ENCODE measurements at regions not wholly inside any gene's neighbourhood (a gene's known extent, or its start where the extent isn't known, plus 50 kb on each side); places are given as distances from the start of the nearest gene placed in this dataset.
"Not testable (repeated sequence)": the region's sequence is repeated elsewhere in the genome, so short reads cannot be mapped to it uniquely, and the experiment has no call there.

DNA sequence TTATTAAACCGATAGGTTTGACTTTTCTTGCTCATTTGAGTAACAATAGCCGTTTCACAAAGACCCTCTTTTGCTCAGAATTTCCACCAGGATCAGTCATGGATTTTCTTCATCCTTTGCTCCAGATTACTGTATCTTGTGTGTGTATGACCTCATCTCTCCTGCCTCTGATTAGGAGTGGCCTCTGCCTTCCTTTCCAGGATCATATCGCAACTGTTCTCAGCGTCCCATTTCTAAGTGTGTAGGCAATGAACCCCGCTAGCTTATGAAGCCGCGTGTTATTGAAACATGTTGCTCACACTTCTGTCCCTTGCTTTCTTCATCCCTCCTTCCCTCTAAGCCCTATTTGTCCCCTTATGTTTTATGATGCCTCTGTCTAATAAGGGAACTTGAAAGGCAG, 169.8 kb upstream of the RPS23 start:
- no peak for DNase-seq (ENCODE audit: low spot score)
- in situ Hi-C loops (cut with MboI; ENCODE audit: low pct_unique_long_range_greater_than_20kb, low sequenced_read_pairs, unreplicated experiment), result no loop called here
- TF ChIP-seq, protein P1, sequence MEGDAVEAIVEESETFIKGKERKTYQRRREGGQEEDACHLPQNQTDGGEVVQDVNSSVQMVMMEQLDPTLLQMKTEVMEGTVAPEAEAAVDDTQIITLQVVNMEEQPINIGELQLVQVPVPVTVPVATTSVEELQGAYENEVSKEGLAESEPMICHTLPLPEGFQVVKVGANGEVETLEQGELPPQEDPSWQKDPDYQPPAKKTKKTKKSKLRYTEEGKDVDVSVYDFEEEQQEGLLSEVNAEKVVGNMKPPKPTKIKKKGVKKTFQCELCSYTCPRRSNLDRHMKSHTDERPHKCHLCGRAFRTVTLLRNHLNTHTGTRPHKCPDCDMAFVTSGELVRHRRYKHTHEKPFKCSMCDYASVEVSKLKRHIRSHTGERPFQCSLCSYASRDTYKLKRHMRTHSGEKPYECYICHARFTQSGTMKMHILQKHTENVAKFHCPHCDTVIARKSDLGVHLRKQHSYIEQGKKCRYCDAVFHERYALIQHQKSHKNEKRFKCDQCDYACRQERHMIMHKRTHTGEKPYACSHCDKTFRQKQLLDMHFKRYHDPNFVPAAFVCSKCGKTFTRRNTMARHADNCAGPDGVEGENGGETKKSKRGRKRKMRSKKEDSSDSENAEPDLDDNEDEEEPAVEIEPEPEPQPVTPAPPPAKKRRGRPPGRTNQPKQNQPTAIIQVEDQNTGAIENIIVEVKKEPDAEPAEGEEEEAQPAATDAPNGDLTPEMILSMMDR (IDR thresholded peaks at IDR 0.05; ENCODE audit: extremely low read depth, insufficient read depth, missing control alignments), result no peak

DNA sequence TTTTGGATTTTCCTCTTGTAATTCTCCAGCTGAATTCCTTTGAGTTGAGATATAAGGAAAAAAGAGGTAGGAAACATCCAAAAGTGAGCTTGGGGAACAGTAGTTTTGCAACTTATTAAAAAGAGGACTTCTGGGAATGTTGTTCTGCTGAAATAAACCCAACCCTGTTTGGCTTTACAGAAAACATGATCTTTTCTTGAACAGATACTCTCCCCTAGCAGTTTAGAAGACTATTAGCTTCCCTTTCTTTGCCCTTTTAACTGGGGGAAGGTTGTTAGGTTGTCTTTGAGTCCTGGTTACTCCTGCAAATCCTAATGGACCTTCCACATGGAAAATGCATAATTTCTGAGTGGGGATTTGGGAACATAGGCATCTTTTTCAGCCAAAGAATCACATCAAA, 168.7 kb upstream of the RPS23 start:
- TF ChIP-seq, protein P1 (IDR thresholded peaks at IDR 0.05; ENCODE audit: extremely low read depth, insufficient read depth, missing control alignments), result no peak
- no peak for DNase-seq (ENCODE audit: low spot score)
- in situ Hi-C loops (cut with MboI; ENCODE audit: low pct_unique_long_range_greater_than_20kb, low sequenced_read_pairs, unreplicated experiment), result no loop called here

DNA sequence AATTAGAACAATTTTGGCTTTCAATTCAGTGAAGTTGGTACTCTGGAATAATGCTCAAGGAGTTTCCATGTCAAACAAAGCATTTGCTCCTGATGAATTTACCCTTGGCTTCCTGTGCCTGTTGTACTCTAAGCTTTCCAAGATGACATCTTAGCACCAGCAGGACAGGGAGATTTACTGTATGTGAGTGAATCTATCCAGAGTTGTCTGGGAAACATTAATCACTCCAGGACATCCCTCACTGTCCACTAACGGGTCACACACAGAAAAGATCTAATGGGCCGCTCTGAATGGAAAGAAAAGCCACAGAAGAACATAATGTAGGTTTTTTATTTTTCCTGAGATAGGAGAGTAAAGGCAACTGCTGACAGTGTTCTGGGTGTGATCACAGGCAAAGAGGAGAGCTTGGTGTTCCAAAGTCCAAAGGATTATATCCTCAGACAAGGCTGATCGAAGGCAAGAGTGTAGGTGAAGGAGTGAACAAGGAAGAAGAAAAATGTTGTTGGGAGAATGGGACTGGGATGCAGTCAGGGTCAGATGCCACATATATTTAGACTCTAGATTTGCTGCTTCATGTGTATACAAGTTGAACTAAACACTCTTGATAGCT, 167.7 kb upstream of the RPS23 start:
- TF ChIP-seq, protein P1 (IDR thresholded peaks at IDR 0.05; ENCODE audit: extremely low read depth, insufficient read depth, missing control alignments), result no peak
- in situ Hi-C loops (cut with MboI; ENCODE audit: low pct_unique_long_range_greater_than_20kb, low sequenced_read_pairs, unreplicated experiment), result no loop called here
- no peak for DNase-seq (ENCODE audit: low spot score)

DNA sequence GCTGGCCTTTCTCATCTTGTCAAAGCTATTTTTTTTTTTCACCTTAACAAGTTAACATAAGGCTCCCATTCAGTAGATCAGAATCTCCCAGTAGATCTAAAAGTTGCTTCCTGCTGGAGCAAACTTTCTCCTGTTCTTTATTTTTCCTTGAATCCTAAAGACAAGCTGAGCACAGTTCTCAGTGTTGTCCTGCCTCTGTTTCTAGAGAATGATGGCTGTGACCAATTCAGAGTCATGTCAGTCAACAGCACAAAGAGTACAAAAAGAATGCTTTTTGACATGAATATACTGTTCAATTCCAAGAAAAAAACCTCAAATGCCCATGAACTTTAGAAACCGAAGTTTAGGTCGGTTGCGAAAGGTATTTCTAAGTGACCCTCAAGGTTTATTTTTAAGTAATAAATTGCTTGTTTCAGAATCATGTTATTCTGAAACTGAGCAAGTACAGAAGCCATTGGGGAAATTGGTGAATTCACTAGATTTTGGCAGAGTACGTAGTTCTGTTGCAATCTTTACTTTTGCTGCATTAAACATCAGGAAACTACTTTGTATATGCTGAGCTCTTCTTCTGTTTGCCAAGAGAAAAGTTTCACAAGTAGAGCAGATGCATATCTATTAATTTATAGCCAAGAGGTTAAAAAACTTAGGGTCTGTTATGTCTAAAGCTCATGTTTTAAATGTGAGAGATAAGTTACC, 161.7 kb upstream of the RPS23 start:
- in situ Hi-C loops (cut with MboI; ENCODE audit: low pct_unique_long_range_greater_than_20kb, low sequenced_read_pairs, unreplicated experiment), result no loop called here
- no peak for DNase-seq (ENCODE audit: low spot score)
- TF ChIP-seq, protein P1 (IDR thresholded peaks at IDR 0.05; ENCODE audit: extremely low read depth, insufficient read depth, missing control alignments), result no peak

DNA sequence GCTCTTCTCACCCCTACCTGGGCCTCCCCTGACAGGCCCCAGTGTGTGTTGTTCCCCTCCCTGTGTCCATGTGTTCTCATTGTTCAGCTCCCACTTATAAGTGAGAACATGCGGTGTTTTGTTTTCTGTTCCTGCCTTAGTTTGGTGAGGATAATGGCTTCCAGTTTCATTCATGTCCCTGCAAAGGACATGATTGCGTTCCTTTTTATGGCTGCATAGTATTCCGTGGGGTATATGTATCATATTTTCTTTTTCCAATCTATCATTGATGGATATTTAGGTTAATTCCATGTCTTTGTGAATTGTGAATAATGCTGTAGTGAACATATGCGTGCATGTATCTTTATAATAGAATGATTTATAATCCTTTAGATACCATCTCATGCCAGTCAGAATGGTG, 159.4 kb upstream of the RPS23 start:
- in situ Hi-C loops (cut with MboI; ENCODE audit: low pct_unique_long_range_greater_than_20kb, low sequenced_read_pairs, unreplicated experiment); DNase-seq (ENCODE audit: low spot score): not testable (repeated sequence)

DNA sequence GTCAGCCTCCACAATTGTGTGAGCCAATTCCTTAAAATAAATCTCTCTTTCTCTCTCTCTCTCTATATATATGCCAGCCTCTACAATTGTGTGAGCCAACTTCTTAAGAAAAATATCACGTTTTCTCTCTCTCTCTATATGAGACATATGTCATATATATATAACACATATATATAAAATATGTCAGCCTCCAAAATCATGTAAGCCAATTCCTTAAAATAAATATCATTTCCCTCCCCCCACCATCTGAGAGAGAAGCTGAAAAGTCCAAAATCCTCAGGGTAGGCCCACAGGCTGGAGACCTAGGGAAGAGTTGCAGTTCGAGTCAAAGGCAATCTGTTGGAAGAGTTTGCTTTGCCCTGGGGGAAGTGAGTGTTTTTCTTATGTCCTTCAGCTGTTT, 158.1 kb upstream of the RPS23 start:
- in situ Hi-C loops (cut with MboI; ENCODE audit: low pct_unique_long_range_greater_than_20kb, low sequenced_read_pairs, unreplicated experiment), result no loop called here
- TF ChIP-seq, protein P1 (IDR thresholded peaks at IDR 0.05; ENCODE audit: extremely low read depth, insufficient read depth, missing control alignments), result no peak
- DNase-seq (ENCODE audit: low spot score), result no peak

DNA sequence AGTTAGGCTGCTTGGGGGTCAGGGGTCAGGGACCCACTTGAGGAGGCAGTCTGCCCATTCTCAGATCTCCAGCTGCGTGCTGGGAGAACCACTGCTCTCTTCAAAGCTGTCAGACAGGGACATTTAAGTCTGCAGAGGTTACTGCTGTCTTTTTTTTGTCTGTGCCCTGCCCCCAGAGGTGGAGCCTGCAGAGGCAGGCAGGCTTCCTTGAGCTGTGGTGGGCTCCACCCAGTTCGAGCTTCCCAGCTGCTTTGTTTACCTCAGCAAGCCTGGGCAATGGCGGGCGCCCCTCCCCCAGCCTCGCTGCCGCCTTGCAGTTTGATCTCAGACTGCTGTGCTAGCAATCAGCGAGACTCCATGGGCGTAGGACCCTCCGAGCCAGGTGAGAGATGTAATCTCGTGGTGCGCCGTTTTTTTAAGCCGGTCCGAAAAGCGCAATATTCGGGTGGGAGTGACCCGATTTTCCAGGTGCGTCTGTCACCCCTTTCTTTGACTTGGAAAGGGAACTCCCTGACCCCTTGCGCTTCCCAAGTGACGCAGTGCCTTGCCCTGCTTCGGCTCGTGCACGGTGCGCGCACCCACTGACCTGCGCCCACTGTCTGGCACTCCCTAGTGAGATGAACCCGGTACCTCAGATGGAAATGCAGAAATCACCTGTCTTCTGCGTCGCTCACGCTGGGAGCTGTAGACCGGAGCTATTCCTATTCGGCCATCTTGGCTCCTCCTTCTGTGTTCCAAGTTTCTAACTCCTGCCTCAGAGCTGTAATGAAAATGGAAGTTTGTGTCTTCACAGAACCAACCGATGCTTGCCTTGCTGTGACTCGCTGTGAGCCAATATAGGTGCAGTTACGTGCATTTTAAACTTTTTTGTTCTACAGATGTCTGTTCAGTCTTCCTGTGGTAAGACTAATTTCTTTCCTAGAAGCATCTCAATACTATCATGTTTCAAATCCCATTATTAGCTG, 156.8 kb upstream of the RPS23 start:
- DNase-seq (ENCODE audit: low spot score); in situ Hi-C loops (cut with MboI; ENCODE audit: low pct_unique_long_range_greater_than_20kb, low sequenced_read_pairs, unreplicated experiment): not testable (repeated sequence)
